ENCODE measurements at regions not wholly inside any gene's neighbourhood (a gene's known extent, or its start where the extent isn't known, plus 50 kb on each side); places are given as distances from the start of the nearest gene placed in this dataset.

GRCh38 chr6:41419385-41419784 lies 84.0 kb downstream of the NCR2 start:
- Histone ChIP-seq H3K27me3 (no peaks in the 10 kb centered on the region), H3K9me3 (peaks cover 0 to 11% (median 7%) of the 10 kb centered on the region in 4 donors), H3K4me3 (no peak overlapping the region), H3K36me3 (no peaks in the 10 kb centered on the region), H3K4me1 (no peaks in the 10 kb centered on the region), H3K27ac (no peak overlapping the region)
- ATAC-seq (ENCODE audit: low FRiP score in 2 of 2) (no peak), DNase-seq (no peak)
- TF ChIP-seq POLR2A (IDR thresholded peaks at IDR 0.05) (no peak), POLR2AphosphoS5 (IDR thresholded peaks at IDR 0.05) (no peak), EP300 (IDR thresholded peaks at IDR 0.05) (no peak)
- TF ChIP-seq, protein P1, sequence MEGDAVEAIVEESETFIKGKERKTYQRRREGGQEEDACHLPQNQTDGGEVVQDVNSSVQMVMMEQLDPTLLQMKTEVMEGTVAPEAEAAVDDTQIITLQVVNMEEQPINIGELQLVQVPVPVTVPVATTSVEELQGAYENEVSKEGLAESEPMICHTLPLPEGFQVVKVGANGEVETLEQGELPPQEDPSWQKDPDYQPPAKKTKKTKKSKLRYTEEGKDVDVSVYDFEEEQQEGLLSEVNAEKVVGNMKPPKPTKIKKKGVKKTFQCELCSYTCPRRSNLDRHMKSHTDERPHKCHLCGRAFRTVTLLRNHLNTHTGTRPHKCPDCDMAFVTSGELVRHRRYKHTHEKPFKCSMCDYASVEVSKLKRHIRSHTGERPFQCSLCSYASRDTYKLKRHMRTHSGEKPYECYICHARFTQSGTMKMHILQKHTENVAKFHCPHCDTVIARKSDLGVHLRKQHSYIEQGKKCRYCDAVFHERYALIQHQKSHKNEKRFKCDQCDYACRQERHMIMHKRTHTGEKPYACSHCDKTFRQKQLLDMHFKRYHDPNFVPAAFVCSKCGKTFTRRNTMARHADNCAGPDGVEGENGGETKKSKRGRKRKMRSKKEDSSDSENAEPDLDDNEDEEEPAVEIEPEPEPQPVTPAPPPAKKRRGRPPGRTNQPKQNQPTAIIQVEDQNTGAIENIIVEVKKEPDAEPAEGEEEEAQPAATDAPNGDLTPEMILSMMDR (IDR thresholded peaks at IDR 0.05) = no peak
- 88 to 95% methylated on average over 2 to 3 of the region's 3 CpGs for WGBS, 2 donors

- no peaks in the 10 kb centered on the region for H3K36me3 ChIP-seq
- H3K27me3 ChIP-seq = no peaks in the 10 kb centered on the region
- no peak for TF ChIP-seq EP300 (IDR thresholded peaks at IDR 0.05)
- TF ChIP-seq, protein P1 (IDR thresholded peaks at IDR 0.05) = no peak
- TF ChIP-seq POLR2AphosphoS5 (IDR thresholded peaks at IDR 0.05) = no peak
- TF ChIP-seq POLR2A (IDR thresholded peaks at IDR 0.05) = no peak
- H3K27ac ChIP-seq = no peak overlapping the region
- no peak overlapping the region for H3K4me3 ChIP-seq
- DNase-seq = no peak
- no peak for ATAC-seq (ENCODE audit: low FRiP score in 2 of 2)
- H3K9me3 ChIP-seq = peaks cover 0 to 11% (median 7%) of the 10 kb centered on the region in 4 donors
- H3K4me1 ChIP-seq = no peaks in the 10 kb centered on the region
- WGBS, 2 donors = 80 to 85% methylated on average over 4 of the region's 4 CpGs
These were observed 84.8 kb downstream of the NCR2 start for GRCh38 chr6:41420186-41420585.

DNA sequence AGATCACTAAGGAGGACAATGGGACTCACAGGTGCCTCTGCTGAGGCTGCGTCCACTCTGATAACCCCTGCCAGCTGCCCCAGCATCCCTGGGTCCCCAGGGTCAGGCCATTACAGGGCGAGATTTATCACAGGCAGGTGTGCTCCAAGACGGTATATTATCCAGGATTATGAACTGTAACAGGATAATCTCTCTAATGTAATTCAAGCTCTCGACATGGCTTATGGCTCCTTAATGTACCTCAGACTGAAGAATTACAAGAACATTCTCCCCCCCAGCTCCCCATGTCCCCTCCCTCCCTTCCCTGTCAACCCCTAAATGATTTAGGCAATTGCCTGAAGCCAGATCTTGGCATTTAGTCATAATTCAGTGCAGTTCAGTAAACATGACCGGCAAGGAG lies 86.8 kb downstream of the NCR2 start:
- Histone ChIP-seq H3K36me3 (no peaks in the 10 kb centered on the region), H3K27me3 (peaks cover 0 to 3% (median 0%) of the 10 kb centered on the region in 4 donors), H3K4me3 (no peak overlapping the region), H3K9me3 (peaks cover 0 to 11% (median 7%) of the 10 kb centered on the region in 4 donors), H3K4me1 (peaks cover under 1 to 11% (median 5%) of the 10 kb centered on the region in 4 donors), H3K27ac (no peak overlapping the region)
- TF ChIP-seq POLR2A (IDR thresholded peaks at IDR 0.05) (no peak), POLR2AphosphoS5 (IDR thresholded peaks at IDR 0.05) (no peak), EP300 (IDR thresholded peaks at IDR 0.05) (no peak)
- TF ChIP-seq, protein P1 (IDR thresholded peaks at IDR 0.05) = no peak
- DNase-seq (no peak), ATAC-seq (ENCODE audit: low FRiP score in 2 of 2) (no peak)
- 65 to 69% methylated on average over 5 of the region's 5 CpGs for WGBS, 2 donors

DNA sequence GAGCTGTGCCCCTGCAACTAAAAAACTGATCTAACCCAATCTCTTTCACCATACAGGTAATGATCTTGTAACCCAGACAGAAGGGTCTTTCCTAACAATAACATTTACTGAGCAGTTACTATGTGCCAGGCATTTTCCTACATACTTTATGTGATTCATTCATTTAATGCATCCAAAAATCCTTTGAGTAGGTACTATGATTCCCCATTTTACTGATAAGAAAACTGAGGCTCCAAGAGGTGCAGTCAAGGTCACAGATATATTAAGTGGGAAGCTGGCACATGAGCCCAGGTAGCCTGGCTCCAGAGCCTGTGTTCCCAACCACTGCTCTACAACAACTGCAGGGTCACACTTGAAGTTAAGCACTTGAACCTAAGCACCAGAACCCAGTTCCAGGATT lies 87.6 kb downstream of the NCR2 start:
- Histone ChIP-seq H3K4me3 (no peak overlapping the region), H3K36me3 (no peaks in the 10 kb centered on the region), H3K4me1 (peaks cover 9 to 19% (median 12%) of the 10 kb centered on the region in 4 donors), H3K9me3 (peaks cover 0 to 11% (median 7%) of the 10 kb centered on the region in 4 donors), H3K27ac (no peak overlapping the region), H3K27me3 (peaks cover 0 to 11% (median 2%) of the 10 kb centered on the region in 4 donors)
- no peak for ATAC-seq (ENCODE audit: low FRiP score in 2 of 2)
- DNase-seq = no peak
- TF ChIP-seq, protein P1 (IDR thresholded peaks at IDR 0.05) = no peak
- TF ChIP-seq POLR2A (IDR thresholded peaks at IDR 0.05) (no peak), POLR2AphosphoS5 (IDR thresholded peaks at IDR 0.05) (no peak), EP300 (IDR thresholded peaks at IDR 0.05) (no peak)

- H3K27me3 ChIP-seq = peaks cover 0 to 18% (median 5%) of the 10 kb centered on the region in 4 donors
- H3K4me3 ChIP-seq = no peak overlapping the region
- H3K4me1 ChIP-seq = peaks cover 16 to 31% (median 24%) of the 10 kb centered on the region in 4 donors
- H3K9me3 ChIP-seq = peaks cover 0 to 5% (median 2%) of the 10 kb centered on the region in 4 donors
- TF ChIP-seq, protein P1 (IDR thresholded peaks at IDR 0.05) = peak; percentile 68 to 86 (median 76)
- no peak for TF ChIP-seq POLR2A (IDR thresholded peaks at IDR 0.05)
- no peak overlapping the region for H3K27ac ChIP-seq
- 11 to 16% methylated on average over 4 of the region's 4 CpGs for WGBS, 2 donors
- ATAC-seq (ENCODE audit: low FRiP score in 2 of 2) = peak; percentile 57 to 61
- H3K36me3 ChIP-seq = no peaks in the 10 kb centered on the region
- peak in 1 of 2 donors; percentile 74 for DNase-seq
These were observed 89.1 kb downstream of the NCR2 start for GRCh38 chr6:41424370-41425058.

Data from upper lobe of left lung (tissue), 6 donors.